H1 (cell line): ENCODE measurements at regions not wholly inside any gene's neighbourhood (a gene's known extent, or its start where the extent isn't known, plus 50 kb on each side); places are given as distances from the start of the nearest gene placed in this dataset.

Source experiments
- CTCF ChIA-PET: fragments of 300-600 bp; sonication (Branson Sonifier 250); formaldehyde crosslinking; loops from one replicate; lab custom pipeline; 2021; ENCODE audit not compliant: partially characterized antibody; lab: Charles Lee
- POLR2A ChIA-PET: fragments of 300-600 bp; sonication (Branson Sonifier 250); formaldehyde crosslinking; loops from one replicate; lab custom pipeline; 2021; ENCODE audit warnings: inconsistent platforms; ENCODE audit not compliant: partially characterized antibody; lab: Charles Lee
- DNase-seq, 2 experiments: peaks; one replicate each; pipeline versions ENCODE4 v3.0.0 to v3.0.0-alpha.2; 2010 to 2022; ENCODE audit warnings: low spot score in 2 of 2, low read depth in 1 of 2, mixed read lengths in 1 of 2
- FAIRE-seq: peaks from 2 replicates; lab custom pipeline; 2011; peaks lifted over from hg19 to GRCh38; lab: Jason Lieb, UNC
- H2AFZ ChIP-seq: 2 replicates; pipeline ENCODE4 v1.8.1; 2012; ENCODE audit warnings: low read length, inconsistent platforms
- H2AK5ac ChIP-seq: 2 replicates; pipeline ENCODE4 v1.6.1; 2013; ENCODE audit warnings: low read depth, low read length
- H2BK120ac ChIP-seq: replicated peaks from 2 replicates; pipeline ENCODE3; 2013; ENCODE audit warnings: low read depth, low read length, inconsistent platforms
- H2BK12ac ChIP-seq: 2 replicates; pipeline ENCODE4 v1.6.1; 2013; ENCODE audit warnings: low read depth, low read length
- H2BK15ac ChIP-seq: 2 replicates; pipeline ENCODE4 v1.6.1; 2013; ENCODE audit warnings: low read length
- H2BK20ac ChIP-seq: 2 replicates; pipeline ENCODE4 v1.6.1; 2013; ENCODE audit warnings: low read length
- H2BK5ac ChIP-seq: 2 replicates; pipeline ENCODE4 v1.6.1; 2013; ENCODE audit warnings: low read depth, low read length
- H3K14ac ChIP-seq: 2 replicates; pipeline ENCODE4 v1.6.1; 2013; ENCODE audit warnings: inconsistent platforms; ENCODE audit not compliant: insufficient read length
- H3K18ac ChIP-seq: 2 replicates; pipeline ENCODE4 v1.6.1; 2013; ENCODE audit warnings: low read length; ENCODE audit errors: extremely low read depth
- H3K23ac ChIP-seq: 2 replicates; pipeline ENCODE4 v1.6.1; 2013; ENCODE audit warnings: inconsistent platforms; ENCODE audit not compliant: insufficient read length
- H3K23me2 ChIP-seq: 2 replicates; pipeline ENCODE4 v1.6.1; 2013; ENCODE audit warnings: low read depth, low read length
- H3K27ac ChIP-seq: 2 replicates; pipeline ENCODE4 v1.6.1; 2011; ENCODE audit warnings: low read depth, low read length, inconsistent platforms
- H3K27me3 ChIP-seq, 4 experiments: replicated peaks in 1 of 4; 1 replicate in 1 of 4; 2 replicates in 3 of 4; pipeline versions ENCODE4 v1.6.1 to v1.8.1; 2011 to 2013; ENCODE audit warnings: low read length in 3 of 4, mild to moderate bottlenecking in 3 of 4, inconsistent platforms in 2 of 4, mixed read lengths in 2 of 4, moderate library complexity in 1 of 4; ENCODE audit not compliant: control insufficient read depth in 3 of 4, insufficient read depth in 3 of 4; ENCODE audit errors: extremely low read depth in 1 of 4
- H3K36me3 ChIP-seq, 4 experiments: 2 replicates each; pipeline versions ENCODE4 v1.6.1 to v1.8.1; 2011 to 2013; ENCODE audit warnings: mild to moderate bottlenecking in 4 of 4, low read length in 3 of 4, moderate library complexity in 2 of 4, control low read depth in 1 of 4, inconsistent platforms in 1 of 4; ENCODE audit not compliant: insufficient read depth in 4 of 4, control insufficient read depth in 2 of 4
- H3K4ac ChIP-seq: replicated peaks from 2 replicates; pipeline ENCODE3; 2013; ENCODE audit warnings: low read length, low read depth, mixed read lengths, inconsistent platforms; ENCODE audit not compliant: insufficient read length
- H3K4me1 ChIP-seq, 4 experiments: replicated peaks in 1 of 4; 1 replicate in 1 of 4; 2 replicates in 3 of 4; pipeline versions ENCODE4 v1.6.1 to v1.8.1; 2011 to 2013; ENCODE audit warnings: low read length in 3 of 4, inconsistent platforms in 2 of 4, mixed read lengths in 1 of 4; ENCODE audit not compliant: insufficient read depth in 4 of 4, control insufficient read depth in 3 of 4
- H3K4me2 ChIP-seq, 2 experiments: 2 replicates each; pipeline versions ENCODE4 v1.6.1 to v1.8.1; 2011 to 2013; ENCODE audit warnings: low read depth in 2 of 2, low read length in 2 of 2, control low read depth in 1 of 2, inconsistent platforms in 1 of 2, mild to moderate bottlenecking in 1 of 2; ENCODE audit not compliant: insufficient read depth in 1 of 2
- H3K4me3 ChIP-seq, 4 experiments: fragments of 200-600, 300-600 bp in 1 of 4; sonication (generic), shearing (Covaris generic), sonication (Bioruptor Twin) in 1 of 4; 2 replicates each; pipeline versions ENCODE4 v1.5.1 to v1.8.1; 2011 to 2016; ENCODE audit warnings: low read length in 4 of 4, low read depth in 3 of 4, control low read depth in 2 of 4, inconsistent platforms in 2 of 4, mild to moderate bottlenecking in 2 of 4, mixed read lengths in 1 of 4, moderate library complexity in 1 of 4; ENCODE audit not compliant: insufficient read depth in 2 of 4; ENCODE audit errors: extremely low read depth in 1 of 4
- H3K56ac ChIP-seq: replicated peaks from 2 replicates; pipeline ENCODE3; 2013; ENCODE audit warnings: low read depth, mild to moderate bottlenecking, mixed read lengths, low read length, inconsistent platforms; ENCODE audit not compliant: insufficient read length
- H3K79me1 ChIP-seq: 2 replicates; pipeline ENCODE4 v1.6.1; 2013; ENCODE audit warnings: low read depth, low read length, control low read depth
- H3K79me2 ChIP-seq, 2 experiments: 2 replicates each; pipeline versions ENCODE4 v1.6.1 to v1.8.1; 2012 to 2013; ENCODE audit warnings: low read length in 2 of 2, mild to moderate bottlenecking in 2 of 2, inconsistent platforms in 1 of 2; ENCODE audit not compliant: insufficient read depth in 2 of 2, control insufficient read depth in 1 of 2
- H3K9ac ChIP-seq, 4 experiments: replicated peaks in 1 of 4; 1 replicate in 1 of 4; 2 replicates in 3 of 4; pipeline versions ENCODE4 v1.6.1 to v1.8.1; 2011 to 2013; ENCODE audit warnings: low read depth in 3 of 4, low read length in 3 of 4, control low read depth in 2 of 4, mild to moderate bottlenecking in 2 of 4, moderate library complexity in 2 of 4, inconsistent platforms in 1 of 4; ENCODE audit errors: extremely low read depth in 1 of 4
- H3K9me3 ChIP-seq, 2 experiments: 2 replicates each; pipeline versions ENCODE4 v1.6.1 to v1.8.1; 2012 to 2013; ENCODE audit warnings: mild to moderate bottlenecking in 2 of 2, moderate library complexity in 2 of 2, control low read depth in 1 of 2, inconsistent platforms in 1 of 2, low read depth in 1 of 2, low read length in 1 of 2, mixed read lengths in 1 of 2; ENCODE audit not compliant: insufficient read depth in 2 of 2
- H4K20me1 ChIP-seq, 2 experiments: replicated peaks in 1 of 2; 2 replicates each; pipeline versions ENCODE3 to v1.8.1; 2011 to 2013; ENCODE audit warnings: inconsistent platforms in 2 of 2, low read length in 2 of 2, mild to moderate bottlenecking in 1 of 2; ENCODE audit not compliant: insufficient read depth in 2 of 2, control insufficient read depth in 1 of 2
- H4K5ac ChIP-seq: 2 replicates; pipeline ENCODE4 v1.6.1; 2013; ENCODE audit warnings: low read length, low read depth, mixed read lengths, inconsistent platforms; ENCODE audit not compliant: insufficient read length
- H4K8ac ChIP-seq: 2 replicates; pipeline ENCODE4 v1.8.0; 2013; ENCODE audit warnings: mild to moderate bottlenecking, moderate library complexity, low read length, inconsistent platforms; ENCODE audit not compliant: insufficient read depth; ENCODE audit errors: extremely low read depth
- H4K91ac ChIP-seq: replicated peaks from 2 replicates; pipeline ENCODE3; 2013; ENCODE audit warnings: low read length, mixed read lengths, inconsistent platforms; ENCODE audit not compliant: insufficient read length
- CBX5 ChIP-seq: fragments of 300-800, 300-1000 bp; sonication (generic); IDR thresholded peaks from 2 replicates; pipeline ENCODE4 v1.7.1; 2016; ENCODE audit warnings: antibody characterized with exemption, low read length, low read depth
- CREB1 ChIP-seq: IDR thresholded peaks from 2 replicates; pipeline ENCODE4 v1.6.1; 2012; ENCODE audit warnings: inconsistent platforms
- JUN ChIP-seq: IDR thresholded peaks from 2 replicates; pipeline ENCODE4 v1.6.1; 2011; ENCODE audit warnings: low read depth, mild to moderate bottlenecking, improper control_type of control experiment, low read length
- KDM4A ChIP-seq: IDR thresholded peaks from one replicate; pipeline ENCODE4 v1.7.1; 2012; ENCODE audit warnings: low read depth, mild to moderate bottlenecking, moderate library complexity, low read length, inconsistent platforms; ENCODE audit not compliant: severe bottlenecking
- NRF1 ChIP-seq: IDR thresholded peaks from 2 replicates; pipeline ENCODE4 v1.6.1; 2011; ENCODE audit warnings: mild to moderate bottlenecking, low read depth, low read length, improper control_type of control experiment
- PHF8 ChIP-seq: fragments of 200-600 bp; sonication (generic); conservative IDR thresholded peaks from 2 replicates; pipeline ENCODE4 v1.7.1; 2012; ENCODE audit warnings: low read depth, mild to moderate bottlenecking, inconsistent platforms, low read length, moderate library complexity
- SP2 ChIP-seq: IDR thresholded peaks from 2 replicates; pipeline ENCODE4 v1.6.1; 2012; ENCODE audit warnings: mild to moderate bottlenecking, low read length, inconsistent platforms
- WGBS, 2 experiments: shearing (Covaris generic) in 1 of 2; methylation state at CpG; one replicate each; pipeline versions ENCODE4 v1.1.6 to v1.1.7; 2013 to 2015; ENCODE audit warnings: low lambda C conversion rate in 2 of 2, mixed read lengths in 2 of 2, inconsistent platforms in 1 of 2, low coverage in 1 of 2, missing lambda C conversion rate in 1 of 2; ENCODE audit not compliant: insufficient replicate concordance in 2 of 2, insufficient coverage in 1 of 2, insufficient read length in 1 of 2; ENCODE audit errors: extremely low coverage in 1 of 2, missing lambda C conversion rate in 1 of 2; 5-methylcytosine and 5-hydroxymethylcytosine counted together
- TF ChIP-seq, protein P1 (sequence below): IDR thresholded peaks from 2 replicates; pipeline ENCODE4 v1.6.1; 2011; ENCODE audit warnings: low read length, improper control_type of control experiment

DNA sequence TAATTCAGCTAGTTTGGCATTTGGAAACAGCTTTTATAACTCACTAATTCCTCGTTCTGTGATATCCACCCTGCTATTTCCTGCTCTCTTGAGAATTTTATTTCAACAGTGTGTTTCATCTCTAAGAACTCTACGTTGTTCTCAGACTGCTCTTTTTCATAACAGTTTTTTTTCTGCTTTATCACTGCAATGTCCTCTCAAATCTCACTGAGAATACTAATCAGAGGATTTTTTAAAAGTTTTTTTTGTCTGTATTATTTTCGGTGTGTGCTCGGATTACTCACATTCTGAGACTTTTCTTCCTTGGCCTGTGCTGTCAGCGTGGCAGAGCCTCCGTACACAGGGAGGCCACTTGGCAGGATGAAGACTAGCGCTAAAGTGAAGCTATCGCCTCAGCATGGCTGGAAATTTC lies 59.4 kb upstream of the NEO1 start:
- no peaks in the 10 kb centered on the region for H3K27me3 ChIP-seq
- 88% methylated on average over 8 of the region's 8 CpGs; no CpG with 5 or more reads in 1 of the 2 experiments for WGBS, 2 experiments
- H3K9me3 ChIP-seq: no peaks in the 10 kb centered on the region
- no peaks in the 10 kb centered on the region for H4K20me1 ChIP-seq
- H2BK120ac ChIP-seq: no peak overlapping the region
- H3K23ac ChIP-seq: no peak overlapping the region
- H3K18ac ChIP-seq: no peak overlapping the region
- H3K56ac ChIP-seq: no peak overlapping the region
- H4K91ac ChIP-seq: no peak overlapping the region
- H4K5ac ChIP-seq: no peak overlapping the region
- H3K9ac ChIP-seq: no peak overlapping the region
- no peaks in the 10 kb centered on the region for H3K4me1 ChIP-seq
- H2BK12ac ChIP-seq: no peak overlapping the region
- H2BK5ac ChIP-seq: no peak overlapping the region
- no peak for DNase-seq
- no peak overlapping the region for H4K8ac ChIP-seq
- no peak for TF ChIP-seq KDM4A
- TF ChIP-seq CREB1: no peak
- no peak for TF ChIP-seq NRF1
- no peak for TF ChIP-seq JUN
- TF ChIP-seq, protein P1, sequence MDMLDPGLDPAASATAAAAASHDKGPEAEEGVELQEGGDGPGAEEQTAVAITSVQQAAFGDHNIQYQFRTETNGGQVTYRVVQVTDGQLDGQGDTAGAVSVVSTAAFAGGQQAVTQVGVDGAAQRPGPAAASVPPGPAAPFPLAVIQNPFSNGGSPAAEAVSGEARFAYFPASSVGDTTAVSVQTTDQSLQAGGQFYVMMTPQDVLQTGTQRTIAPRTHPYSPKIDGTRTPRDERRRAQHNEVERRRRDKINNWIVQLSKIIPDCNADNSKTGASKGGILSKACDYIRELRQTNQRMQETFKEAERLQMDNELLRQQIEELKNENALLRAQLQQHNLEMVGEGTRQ: no peak
- TF ChIP-seq SP2: no peak
- no peak for TF ChIP-seq PHF8
- TF ChIP-seq CBX5: no peak
- TF ChIP-seq, all 59 proteins: peak for 0
- H2BK20ac ChIP-seq: no peak overlapping the region
- H3K79me1 ChIP-seq: no peaks in the 10 kb centered on the region
- H2AFZ ChIP-seq: no peak overlapping the region
- CTCF ChIA-PET: interaction anchor here (0.8 kb wide), 1 partner anchor 16 kb away, joined by 3 read pairs; no protein-coding TSS in a partner anchor
- H3K23me2 ChIP-seq: no peaks in the 10 kb centered on the region
- no peaks in the 10 kb centered on the region for H3K79me2 ChIP-seq
- POLR2A ChIA-PET: no interaction called here
- H3K14ac ChIP-seq: no peak overlapping the region
- H3K4me2 ChIP-seq: no peak overlapping the region
- no peak overlapping the region for H3K27ac ChIP-seq
- no peaks in the 10 kb centered on the region for H3K36me3 ChIP-seq
- no peak overlapping the region for H3K4me3 ChIP-seq
- no peak overlapping the region for H2BK15ac ChIP-seq
- no peak overlapping the region for H2AK5ac ChIP-seq
- no peak for FAIRE-seq
- H3K4ac ChIP-seq: no peak overlapping the region
